PC-3 (cell line): ENCODE measurements at regions not wholly inside any gene's neighbourhood (a gene's known extent, or its start where the extent isn't known, plus 50 kb on each side); places are given as distances from the start of the nearest gene placed in this dataset.

Source experiments
- CTCF ChIP-seq: fragments of 300-600 bp; sonication (generic); conservative IDR thresholded peaks from 2 replicates; pipeline ENCODE4 v1.5.1; 2017; ENCODE audit warnings: antibody characterized with exemption, low read depth, mild to moderate bottlenecking, low read length
- EZH2 ChIP-seq: fragments of 300-600 bp; sonication (generic); IDR thresholded peaks from one replicate; pipeline ENCODE4 v1.6.1; 2017; ENCODE audit warnings: antibody characterized with exemption, mild to moderate bottlenecking, low read length; ENCODE audit not compliant: unreplicated experiment

GRCh38 chr3:170740285-170740684 is 129.7 kb downstream of the RPL22L1 start:
- TF ChIP-seq CTCF (no peak), EZH2 (no peak)
